ENCODE measurements at regions not wholly inside any gene's neighbourhood (a gene's known extent, or its start where the extent isn't known, plus 50 kb on each side); places are given as distances from the start of the nearest gene placed in this dataset.
A peak's percentile ranks its signal among the peaks of the same experiment; 100 is the strongest.

GRCh38 chr2:111692311-111692710 lies 191.7 kb downstream of the ANAPC1 start:
- Histone ChIP-seq H2AFZ (ENCODE audit: low read length) (no peak overlapping the region), H3K36me3 (ENCODE audit: insufficient read depth, low read length) (no peaks in the 10 kb centered on the region; the same call in 1 of the 2 replicates), H4K20me1 (ENCODE audit: insufficient read depth, low read length) (no peaks in the 10 kb centered on the region), H3K4me2 (ENCODE audit: low read length) (no peak overlapping the region), H3K9me2 (ENCODE audit: insufficient read depth, low read length) (no peaks in the 10 kb centered on the region), H3K4me3 (ENCODE audit: low read depth, low read length, poor library complexity, severe bottlenecking) (no peak overlapping the region), H3K9me3 (ENCODE audit: low read length) (0 out of 2 replicates have a peak, but pooled peaks cover 8% of the 10 kb centered on the region), H3K79me2 (ENCODE audit: insufficient read depth, low read depth, low read length) (no peaks in the 10 kb centered on the region), H3K27ac (ENCODE audit: low read depth, low read length, poor library complexity, severe bottlenecking) (no peak overlapping the region), H3K4me1 (ENCODE audit: insufficient read depth, low read length, poor library complexity, severe bottlenecking) (peaks cover 14% of the 10 kb centered on the region)
- no peak for DNase-seq (ENCODE audit: low spot score)
- intact Hi-C loops (cut with micrococcal nuclease; ENCODE audit: unreplicated experiment): no loop called here
- ChIA-PET POLR2A (interaction anchor here (0.9 kb wide), 1 partner anchor 11 kb away, joined by 3 read pairs; no protein-coding TSS in a partner anchor), CTCF (ENCODE audit: unreplicated experiment) (no interaction called here)
- no TSS peak for BruUV-seq (replicated peaks)
- TF ChIP-seq CTCF (conservative IDR thresholded peaks at IDR 0.05; ENCODE audit: low read length): peak; percentile 46; the same call in 1 of the 2 replicates
- no peak for TF ChIP-seq EZH2phosphoT487 (IDR thresholded peaks at IDR 0.05; ENCODE audit: borderline replicate concordance, low read depth, low read length)

DNA sequence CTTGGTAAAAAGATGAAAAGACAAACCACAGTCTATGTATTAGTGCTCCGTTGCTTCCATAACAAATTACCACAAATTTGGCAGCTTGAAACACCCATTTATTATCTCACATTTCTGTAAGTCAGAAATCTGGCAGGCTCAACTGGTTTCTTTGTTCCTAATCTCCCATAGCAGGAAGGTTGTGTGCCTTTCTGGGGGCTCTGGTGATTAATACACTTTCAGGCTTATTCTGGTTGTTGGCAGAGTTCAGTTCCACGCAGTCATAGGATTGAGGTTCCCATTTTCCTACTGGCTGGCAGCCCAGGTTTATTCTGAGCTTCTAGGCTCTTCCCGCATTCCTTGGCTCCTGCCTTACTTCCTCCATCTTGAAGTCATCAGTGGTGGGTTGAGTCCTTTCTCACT lies 189.3 kb downstream of the ANAPC1 start:
- H2AFZ ChIP-seq (ENCODE audit: low read length): no peak overlapping the region
- BruUV-seq (replicated peaks): no TSS peak
- POLR2A ChIA-PET: interaction anchor here (2.4 kb wide), 1 partner anchor 19 kb away, joined by 9 read pairs; no protein-coding TSS in a partner anchor
- no peak overlapping the region for H3K4me2 ChIP-seq (ENCODE audit: low read length)
- no peak overlapping the region for H3K4me3 ChIP-seq (ENCODE audit: low read depth, low read length, poor library complexity, severe bottlenecking)
- no peaks in the 10 kb centered on the region for H3K79me2 ChIP-seq (ENCODE audit: insufficient read depth, low read depth, low read length)
- H3K36me3 ChIP-seq (ENCODE audit: insufficient read depth, low read length): no peaks in the 10 kb centered on the region; the same call in 1 of the 2 replicates
- CTCF ChIA-PET (ENCODE audit: unreplicated experiment): no interaction called here
- H3K9me2 ChIP-seq (ENCODE audit: insufficient read depth, low read length): no peaks in the 10 kb centered on the region
- H3K4me1 ChIP-seq (ENCODE audit: insufficient read depth, low read length, poor library complexity, severe bottlenecking): peaks cover 21% of the 10 kb centered on the region
- H4K20me1 ChIP-seq (ENCODE audit: insufficient read depth, low read length): no peaks in the 10 kb centered on the region
- TF ChIP-seq EZH2phosphoT487 (IDR thresholded peaks at IDR 0.05; ENCODE audit: borderline replicate concordance, low read depth, low read length) (no peak), CTCF (conservative IDR thresholded peaks at IDR 0.05; ENCODE audit: low read length) (no peak)
- H3K27ac ChIP-seq (ENCODE audit: low read depth, low read length, poor library complexity, severe bottlenecking): no peak overlapping the region
- intact Hi-C loops (cut with micrococcal nuclease; ENCODE audit: unreplicated experiment): no loop called here
- no peak for DNase-seq (ENCODE audit: low spot score)
- 0 out of 2 replicates have a peak, but pooled peaks cover 8% of the 10 kb centered on the region for H3K9me3 ChIP-seq (ENCODE audit: low read length)

- H3K79me2 ChIP-seq (ENCODE audit: insufficient read depth, low read depth, low read length): no peaks in the 10 kb centered on the region
- 0 out of 2 replicates have a peak, but pooled peaks cover 8% of the 10 kb centered on the region for H3K9me3 ChIP-seq (ENCODE audit: low read length)
- no peaks in the 10 kb centered on the region; the same call in 1 of the 2 replicates for H3K36me3 ChIP-seq (ENCODE audit: insufficient read depth, low read length)
- POLR2A ChIA-PET: interaction anchor here (2.4 kb wide), 1 partner anchor 20 kb away, joined by 9 read pairs; no protein-coding TSS in a partner anchor
- BruUV-seq (replicated peaks): no TSS peak
- DNase-seq (ENCODE audit: low spot score): no peak
- intact Hi-C loops (cut with micrococcal nuclease; ENCODE audit: unreplicated experiment): no loop called here
- H4K20me1 ChIP-seq (ENCODE audit: insufficient read depth, low read length): no peaks in the 10 kb centered on the region
- H3K27ac ChIP-seq (ENCODE audit: low read depth, low read length, poor library complexity, severe bottlenecking): no peak overlapping the region
- TF ChIP-seq EZH2phosphoT487 (IDR thresholded peaks at IDR 0.05; ENCODE audit: borderline replicate concordance, low read depth, low read length) (no peak), CTCF (conservative IDR thresholded peaks at IDR 0.05; ENCODE audit: low read length) (no peak)
- CTCF ChIA-PET (ENCODE audit: unreplicated experiment): no interaction called here
- no peak overlapping the region for H3K4me3 ChIP-seq (ENCODE audit: low read depth, low read length, poor library complexity, severe bottlenecking)
- H2AFZ ChIP-seq (ENCODE audit: low read length): no peak overlapping the region
- H3K4me1 ChIP-seq (ENCODE audit: insufficient read depth, low read length, poor library complexity, severe bottlenecking): peaks cover 21% of the 10 kb centered on the region
- no peaks in the 10 kb centered on the region for H3K9me2 ChIP-seq (ENCODE audit: insufficient read depth, low read length)
- no peak overlapping the region for H3K4me2 ChIP-seq (ENCODE audit: low read length)
Observed at GRCh38 chr2:111695441-111696007, 188.5 kb downstream of the ANAPC1 start.
